OCI-LY1 (cell line): ENCODE measurements at regions not wholly inside any gene's neighbourhood (a gene's known extent, or its start where the extent isn't known, plus 50 kb on each side); places are given as distances from the start of the nearest gene placed in this dataset.

Experiments
- EZH2 ChIP-seq: fragments of 200-600 bp; sonication (generic), shearing (Covaris generic); IDR thresholded peaks from 2 replicates; pipeline ENCODE4 v1.8.0; 2017; ENCODE audit warnings: borderline replicate concordance, mixed run types, mild to moderate bottlenecking, antibody characterized with exemption, low read length, moderate library complexity, mixed read lengths
- TF ChIP-seq, protein P1 (sequence below): fragments of 200-600 bp; sonication (generic), shearing (Covaris generic); IDR thresholded peaks from 2 replicates; pipeline ENCODE4 v1.5.1; 2017; ENCODE audit warnings: mild to moderate bottlenecking, antibody characterized with exemption, low read length, moderate library complexity, mixed read lengths

GRCh38 chr18:46283895-46284295 lies 179.7 kb downstream of the HAUS1 start:
- TF ChIP-seq, protein P1, sequence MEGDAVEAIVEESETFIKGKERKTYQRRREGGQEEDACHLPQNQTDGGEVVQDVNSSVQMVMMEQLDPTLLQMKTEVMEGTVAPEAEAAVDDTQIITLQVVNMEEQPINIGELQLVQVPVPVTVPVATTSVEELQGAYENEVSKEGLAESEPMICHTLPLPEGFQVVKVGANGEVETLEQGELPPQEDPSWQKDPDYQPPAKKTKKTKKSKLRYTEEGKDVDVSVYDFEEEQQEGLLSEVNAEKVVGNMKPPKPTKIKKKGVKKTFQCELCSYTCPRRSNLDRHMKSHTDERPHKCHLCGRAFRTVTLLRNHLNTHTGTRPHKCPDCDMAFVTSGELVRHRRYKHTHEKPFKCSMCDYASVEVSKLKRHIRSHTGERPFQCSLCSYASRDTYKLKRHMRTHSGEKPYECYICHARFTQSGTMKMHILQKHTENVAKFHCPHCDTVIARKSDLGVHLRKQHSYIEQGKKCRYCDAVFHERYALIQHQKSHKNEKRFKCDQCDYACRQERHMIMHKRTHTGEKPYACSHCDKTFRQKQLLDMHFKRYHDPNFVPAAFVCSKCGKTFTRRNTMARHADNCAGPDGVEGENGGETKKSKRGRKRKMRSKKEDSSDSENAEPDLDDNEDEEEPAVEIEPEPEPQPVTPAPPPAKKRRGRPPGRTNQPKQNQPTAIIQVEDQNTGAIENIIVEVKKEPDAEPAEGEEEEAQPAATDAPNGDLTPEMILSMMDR = no peak
- TF ChIP-seq EZH2 = no peak
